IMR-90 (cell line): ENCODE measurements at regions not wholly inside any gene's neighbourhood (a gene's known extent, or its start where the extent isn't known, plus 50 kb on each side); places are given as distances from the start of the nearest gene placed in this dataset.

Experiments
- POLR2A ChIP-seq: IDR thresholded peaks from 2 replicates; pipeline ENCODE4 v1.6.1; 2012; ENCODE audit warnings: mild to moderate bottlenecking, low read depth, low read length
- TF ChIP-seq, protein P1 (sequence below): conservative IDR thresholded peaks from 2 replicates; pipeline ENCODE4 v1.5.1; 2012; ENCODE audit warnings: mild to moderate bottlenecking, low read depth, low read length, improper control_type of control experiment
- TF ChIP-seq, protein P2 (sequence below): fragments of 150-350 bp; IDR thresholded peaks from 2 replicates; pipeline ENCODE4 v1.6.1; 2017; ENCODE audit warnings: mild to moderate bottlenecking, antibody characterized with exemption, low read length, low read depth

DNA sequence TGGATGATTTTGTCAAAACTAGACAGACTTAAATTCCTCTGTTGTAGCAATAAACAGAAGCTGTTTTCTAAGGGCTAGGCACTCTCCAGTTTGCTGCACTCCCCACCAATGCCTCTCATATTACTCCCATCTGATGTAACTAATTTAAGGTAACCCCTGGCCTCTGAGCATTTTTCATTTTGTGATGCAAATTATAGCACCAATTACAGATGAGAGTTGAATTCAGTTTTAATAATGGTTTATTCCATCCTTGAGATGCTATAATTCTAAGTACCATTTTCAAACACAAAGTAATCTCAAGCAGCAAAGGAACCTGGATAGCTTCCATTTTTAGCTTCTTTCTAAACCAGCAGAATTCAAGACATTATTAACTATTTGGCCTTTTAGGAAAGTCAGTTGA lies 280.4 kb upstream of the DAB1 start:
- TF ChIP-seq, protein P1, sequence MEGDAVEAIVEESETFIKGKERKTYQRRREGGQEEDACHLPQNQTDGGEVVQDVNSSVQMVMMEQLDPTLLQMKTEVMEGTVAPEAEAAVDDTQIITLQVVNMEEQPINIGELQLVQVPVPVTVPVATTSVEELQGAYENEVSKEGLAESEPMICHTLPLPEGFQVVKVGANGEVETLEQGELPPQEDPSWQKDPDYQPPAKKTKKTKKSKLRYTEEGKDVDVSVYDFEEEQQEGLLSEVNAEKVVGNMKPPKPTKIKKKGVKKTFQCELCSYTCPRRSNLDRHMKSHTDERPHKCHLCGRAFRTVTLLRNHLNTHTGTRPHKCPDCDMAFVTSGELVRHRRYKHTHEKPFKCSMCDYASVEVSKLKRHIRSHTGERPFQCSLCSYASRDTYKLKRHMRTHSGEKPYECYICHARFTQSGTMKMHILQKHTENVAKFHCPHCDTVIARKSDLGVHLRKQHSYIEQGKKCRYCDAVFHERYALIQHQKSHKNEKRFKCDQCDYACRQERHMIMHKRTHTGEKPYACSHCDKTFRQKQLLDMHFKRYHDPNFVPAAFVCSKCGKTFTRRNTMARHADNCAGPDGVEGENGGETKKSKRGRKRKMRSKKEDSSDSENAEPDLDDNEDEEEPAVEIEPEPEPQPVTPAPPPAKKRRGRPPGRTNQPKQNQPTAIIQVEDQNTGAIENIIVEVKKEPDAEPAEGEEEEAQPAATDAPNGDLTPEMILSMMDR, result no peak
- TF ChIP-seq POLR2A, result no peak
- TF ChIP-seq, protein P2, sequence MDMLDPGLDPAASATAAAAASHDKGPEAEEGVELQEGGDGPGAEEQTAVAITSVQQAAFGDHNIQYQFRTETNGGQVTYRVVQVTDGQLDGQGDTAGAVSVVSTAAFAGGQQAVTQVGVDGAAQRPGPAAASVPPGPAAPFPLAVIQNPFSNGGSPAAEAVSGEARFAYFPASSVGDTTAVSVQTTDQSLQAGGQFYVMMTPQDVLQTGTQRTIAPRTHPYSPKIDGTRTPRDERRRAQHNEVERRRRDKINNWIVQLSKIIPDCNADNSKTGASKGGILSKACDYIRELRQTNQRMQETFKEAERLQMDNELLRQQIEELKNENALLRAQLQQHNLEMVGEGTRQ, result no peak
